HG02840 (cell line): ENCODE measurements at regions not wholly inside any gene's neighbourhood (a gene's known extent, or its start where the extent isn't known, plus 50 kb on each side); places are given as distances from the start of the nearest gene placed in this dataset.

ENCODE experiments used
- ATAC-seq: cut with Tn5 transposase; IDR thresholded peaks from one replicate; pipeline ENCODE4 v1.9.1; 2021; ENCODE audit warnings: mild to moderate bottlenecking, moderate library complexity, moderate number of reproducible peaks; ENCODE audit not compliant: unreplicated experiment, low FRiP score

- no peak for ATAC-seq
These were observed 234.2 kb downstream of the BRD1 start for GRCh38 chr22:49593509-49593908.

- ATAC-seq: no peak
These were observed 234.7 kb downstream of the BRD1 start for GRCh38 chr22:49592780-49593501.

GRCh38 chr22:49590851-49591445 is 236.7 kb downstream of the BRD1 start:
- ATAC-seq: no peak

GRCh38 chr22:49590381-49590780 is 237.3 kb downstream of the BRD1 start:
- no peak for ATAC-seq

GRCh38 chr22:49589811-49590210 is 237.9 kb downstream of the BRD1 start:
- ATAC-seq: no peak

- no peak for ATAC-seq
These were observed 238.4 kb downstream of the BRD1 start for GRCh38 chr22:49589301-49589700.

- no peak for ATAC-seq
These were observed 238.9 kb downstream of the BRD1 start for GRCh38 chr22:49588739-49589138.

GRCh38 chr22:49587987-49588386 is 239.7 kb downstream of the BRD1 start:
- no peak for ATAC-seq

- ATAC-seq: no peak
These were observed 240.3 kb downstream of the BRD1 start for GRCh38 chr22:49587421-49587820.

GRCh38 chr22:49586873-49587272 is 240.8 kb downstream of the BRD1 start:
- no peak for ATAC-seq

- ATAC-seq: no peak
These were observed 241.4 kb downstream of the BRD1 start for GRCh38 chr22:49586244-49586748.

GRCh38 chr22:49585461-49586243 is 242.0 kb downstream of the BRD1 start:
- ATAC-seq: no peak

- ATAC-seq: no peak
These were observed 243.7 kb downstream of the BRD1 start for GRCh38 chr22:49583886-49584505.

- no peak for ATAC-seq
These were observed 244.3 kb downstream of the BRD1 start for GRCh38 chr22:49583341-49583740.

GRCh38 chr22:49582678-49583077 is 245.0 kb downstream of the BRD1 start:
- ATAC-seq: no peak

GRCh38 chr22:49582181-49582580 is 245.5 kb downstream of the BRD1 start:
- ATAC-seq: no peak

GRCh38 chr22:49580024-49580423 is 247.6 kb downstream of the BRD1 start:
- no peak for ATAC-seq

GRCh38 chr22:49577168-49578060 is 250.3 kb downstream of the BRD1 start:
- no peak for ATAC-seq

- no peak for ATAC-seq
These were observed 251.2 kb downstream of the BRD1 start for GRCh38 chr22:49576241-49577141.
